ENCODE measurements at regions not wholly inside any gene's neighbourhood (a gene's known extent, or its start where the extent isn't known, plus 50 kb on each side); places are given as distances from the start of the nearest gene placed in this dataset.

DNA sequence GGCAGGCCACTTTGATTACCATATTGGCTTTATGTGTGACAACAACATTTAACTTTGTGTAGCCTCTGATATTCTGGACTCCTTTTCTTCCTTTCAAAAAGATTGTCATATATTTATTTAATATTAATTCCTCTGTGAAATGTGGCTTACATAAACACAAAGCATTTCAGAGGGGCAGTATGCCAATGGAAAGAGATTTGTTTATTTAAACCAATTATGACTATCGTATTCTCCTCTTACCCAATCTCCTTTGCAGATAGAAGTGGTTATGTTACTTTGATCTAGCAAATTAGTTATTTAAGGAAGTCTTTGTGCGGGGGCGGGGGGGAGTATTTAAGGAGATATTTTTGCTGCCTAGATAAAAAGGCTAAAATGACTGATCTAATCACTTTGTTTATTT is 573.7 kb upstream of the KIF2B start:
- WGBS, 2 experiments (ENCODE audit: extremely low coverage in 2 of 2, insufficient read length in 1 of 2), result no CpG with 5 or more reads among the region's 3 CpGs
- H2AK5ac ChIP-seq (ENCODE audit: low read depth, low read length), result no peak overlapping the region
- no peak overlapping the region for H3K27ac ChIP-seq (ENCODE audit: insufficient read depth, low read length)
- H3K36me3 ChIP-seq (ENCODE audit: control insufficient read depth, insufficient read depth, low read length), result no peaks in the 10 kb centered on the region
- intact Hi-C loops (cut with micrococcal nuclease), result no loop called here
- DNase-seq, result no peak
- no peak overlapping the region for H3K9ac ChIP-seq (ENCODE audit: low read depth, low read length)
- no peak overlapping the region for H3K18ac ChIP-seq (ENCODE audit: low read depth, low read length)
- H3K4me3 ChIP-seq (ENCODE audit: insufficient read depth, low read depth, low read length), result no peak overlapping the region
- no peaks in the 10 kb centered on the region for H3K27me3 ChIP-seq (ENCODE audit: control insufficient read depth, insufficient read depth, low read length)
- no peak overlapping the region for H2AK9ac ChIP-seq (replicated peaks; ENCODE audit: low read depth, low read length, poor library complexity)
- no peaks in the 10 kb centered on the region for H3K79me1 ChIP-seq (ENCODE audit: low read depth in 1 of 2, low read length in 2 of 2)
- in situ Hi-C loops (cut with MboI; ENCODE audit: low sequenced_read_pairs), result no loop called here
- no TSS peak for BruUV-seq (replicated peaks)
- dilution Hi-C loops (cut with HindIII; ENCODE audit: low sequenced_read_pairs, unreplicated experiment), result no loop called here
- no peak overlapping the region for H2BK20ac ChIP-seq (ENCODE audit: low read depth, low read length)
- H3K4ac ChIP-seq (ENCODE audit: low read depth, low read length), result no peak overlapping the region
- H3K23ac ChIP-seq (ENCODE audit: low read depth, low read length), result no peak overlapping the region
- no peak overlapping the region for H3K56ac ChIP-seq (ENCODE audit: extremely low read depth, insufficient read depth, low read length)
- no peak overlapping the region for H4K5ac ChIP-seq (ENCODE audit: low read depth, low read length)
- ChIA-PET CTCF (no interaction called here), POLR2A (ENCODE audit: unreplicated experiment) (no interaction called here)
- no peaks in the 10 kb centered on the region for H3K9me1 ChIP-seq (ENCODE audit: insufficient read depth, low read length)
- H3K4me2 ChIP-seq (ENCODE audit: low read depth, low read length), result no peak overlapping the region
- no peak for ATAC-seq (ENCODE audit: low read depth)
- no peak overlapping the region for H2AFZ ChIP-seq (replicated peaks; ENCODE audit: low read length, poor library complexity)
- no peak overlapping the region for H4K8ac ChIP-seq (ENCODE audit: low read depth in 2 of 2, low read length in 2 of 2)
- no peak overlapping the region for H2BK5ac ChIP-seq (ENCODE audit: low read depth, low read length, poor library complexity, severe bottlenecking)
- no peak for TF ChIP-seq RAD21 (IDR thresholded peaks at IDR 0.05; ENCODE audit: low read length)
- TF ChIP-seq MXI1 (IDR thresholded peaks at IDR 0.05; ENCODE audit: borderline replicate concordance, low read depth, low read length), result no peak
- TF ChIP-seq FOS (IDR thresholded peaks at IDR 0.05; ENCODE audit: low read depth, low read length), result no peak
- TF ChIP-seq RFX5 (IDR thresholded peaks at IDR 0.05; ENCODE audit: low read depth, low read length), result no peak
- TF ChIP-seq NFE2L2 (IDR thresholded peaks at IDR 0.05; ENCODE audit: low read depth, low read length), result no peak
- TF ChIP-seq MAFK (IDR thresholded peaks at IDR 0.05; ENCODE audit: low read depth, low read length), result no peak
- TF ChIP-seq, protein P1, sequence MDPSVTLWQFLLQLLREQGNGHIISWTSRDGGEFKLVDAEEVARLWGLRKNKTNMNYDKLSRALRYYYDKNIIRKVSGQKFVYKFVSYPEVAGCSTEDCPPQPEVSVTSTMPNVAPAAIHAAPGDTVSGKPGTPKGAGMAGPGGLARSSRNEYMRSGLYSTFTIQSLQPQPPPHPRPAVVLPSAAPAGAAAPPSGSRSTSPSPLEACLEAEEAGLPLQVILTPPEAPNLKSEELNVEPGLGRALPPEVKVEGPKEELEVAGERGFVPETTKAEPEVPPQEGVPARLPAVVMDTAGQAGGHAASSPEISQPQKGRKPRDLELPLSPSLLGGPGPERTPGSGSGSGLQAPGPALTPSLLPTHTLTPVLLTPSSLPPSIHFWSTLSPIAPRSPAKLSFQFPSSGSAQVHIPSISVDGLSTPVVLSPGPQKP (IDR thresholded peaks at IDR 0.05; ENCODE audit: borderline replicate concordance, low read depth, low read length), result no peak
- no peak for TF ChIP-seq POLR2A (IDR thresholded peaks at IDR 0.05; ENCODE audit: low read depth, low read length)
- TF ChIP-seq, protein P2, sequence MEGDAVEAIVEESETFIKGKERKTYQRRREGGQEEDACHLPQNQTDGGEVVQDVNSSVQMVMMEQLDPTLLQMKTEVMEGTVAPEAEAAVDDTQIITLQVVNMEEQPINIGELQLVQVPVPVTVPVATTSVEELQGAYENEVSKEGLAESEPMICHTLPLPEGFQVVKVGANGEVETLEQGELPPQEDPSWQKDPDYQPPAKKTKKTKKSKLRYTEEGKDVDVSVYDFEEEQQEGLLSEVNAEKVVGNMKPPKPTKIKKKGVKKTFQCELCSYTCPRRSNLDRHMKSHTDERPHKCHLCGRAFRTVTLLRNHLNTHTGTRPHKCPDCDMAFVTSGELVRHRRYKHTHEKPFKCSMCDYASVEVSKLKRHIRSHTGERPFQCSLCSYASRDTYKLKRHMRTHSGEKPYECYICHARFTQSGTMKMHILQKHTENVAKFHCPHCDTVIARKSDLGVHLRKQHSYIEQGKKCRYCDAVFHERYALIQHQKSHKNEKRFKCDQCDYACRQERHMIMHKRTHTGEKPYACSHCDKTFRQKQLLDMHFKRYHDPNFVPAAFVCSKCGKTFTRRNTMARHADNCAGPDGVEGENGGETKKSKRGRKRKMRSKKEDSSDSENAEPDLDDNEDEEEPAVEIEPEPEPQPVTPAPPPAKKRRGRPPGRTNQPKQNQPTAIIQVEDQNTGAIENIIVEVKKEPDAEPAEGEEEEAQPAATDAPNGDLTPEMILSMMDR (conservative IDR thresholded peaks at IDR 0.05; ENCODE audit: low read depth, low read length), result no peak
- no peak for TF ChIP-seq RCOR1 (IDR thresholded peaks at IDR 0.05; ENCODE audit: insufficient replicate concordance, low read length)
- TF ChIP-seq MAZ (IDR thresholded peaks at IDR 0.05; ENCODE audit: borderline replicate concordance, low read depth, low read length), result no peak
- TF ChIP-seq SMC3 (IDR thresholded peaks at IDR 0.05; ENCODE audit: low read depth, low read length), result no peak
- no peak for TF ChIP-seq CHD1 (IDR thresholded peaks at IDR 0.05; ENCODE audit: low read depth, low read length)
- no peak for TF ChIP-seq CEBPB (IDR thresholded peaks at IDR 0.05; ENCODE audit: low read depth, low read length)
- TF ChIP-seq, protein P3, sequence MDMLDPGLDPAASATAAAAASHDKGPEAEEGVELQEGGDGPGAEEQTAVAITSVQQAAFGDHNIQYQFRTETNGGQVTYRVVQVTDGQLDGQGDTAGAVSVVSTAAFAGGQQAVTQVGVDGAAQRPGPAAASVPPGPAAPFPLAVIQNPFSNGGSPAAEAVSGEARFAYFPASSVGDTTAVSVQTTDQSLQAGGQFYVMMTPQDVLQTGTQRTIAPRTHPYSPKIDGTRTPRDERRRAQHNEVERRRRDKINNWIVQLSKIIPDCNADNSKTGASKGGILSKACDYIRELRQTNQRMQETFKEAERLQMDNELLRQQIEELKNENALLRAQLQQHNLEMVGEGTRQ (IDR thresholded peaks at IDR 0.05; ENCODE audit: low read depth, low read length), result no peak
- no peak for TF ChIP-seq BHLHE40 (IDR thresholded peaks at IDR 0.05; ENCODE audit: low read depth, low read length)
- H2BK15ac ChIP-seq (ENCODE audit: low read depth, low read length), result no peak overlapping the region
- H4K91ac ChIP-seq (ENCODE audit: insufficient read depth, low read depth, low read length), result no peak overlapping the region
- no peak overlapping the region for H2BK120ac ChIP-seq (ENCODE audit: low read depth, low read length)
- no peak overlapping the region for H3K14ac ChIP-seq (replicated peaks; ENCODE audit: low read depth, low read length)
- no peaks in the 10 kb centered on the region for H4K20me1 ChIP-seq (ENCODE audit: insufficient read depth, low read length)
- H3K4me1 ChIP-seq (ENCODE audit: control insufficient read depth, insufficient read depth, low read length), result no peaks in the 10 kb centered on the region
- peaks cover 9% of the 10 kb centered on the region for H3K9me3 ChIP-seq (ENCODE audit: control insufficient read depth, insufficient read depth, low read length)

Data from IMR-90 (cell line).